ENCODE measurements at regions not wholly inside any gene's neighbourhood (a gene's known extent, or its start where the extent isn't known, plus 50 kb on each side); places are given as distances from the start of the nearest gene placed in this dataset.

DNA sequence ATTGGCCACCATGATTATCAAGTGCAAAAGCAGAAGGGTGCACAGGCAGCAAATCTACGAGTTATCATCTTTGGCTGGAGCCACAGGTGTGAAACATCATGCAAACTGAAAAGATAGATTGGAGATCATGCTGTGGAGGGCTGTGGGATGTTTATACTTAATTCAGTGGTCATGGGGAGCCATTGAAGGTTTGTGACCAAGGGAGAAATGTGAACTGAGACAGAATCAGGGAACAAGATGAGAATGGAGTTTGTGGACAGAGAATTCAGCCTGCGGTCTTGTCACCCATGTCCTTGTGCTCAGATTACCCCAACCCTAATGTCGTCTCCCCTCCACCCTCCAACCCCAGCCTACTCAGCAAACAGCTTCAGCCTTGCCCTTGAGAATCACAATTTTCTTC lies 62.9 kb upstream of the ACAN start:
- no peak overlapping the region for H3K4me3 ChIP-seq
- ATAC-seq (no peak), DNase-seq (no peak)
- H3K27ac ChIP-seq: no peak overlapping the region
- in situ Hi-C loops (cut with MboI; ENCODE audit: low sequenced_read_pairs in 4 of 4): no loop called here
- intact Hi-C loops (cut with DNase I; ENCODE audit: low total_unique reads): no loop called here
- no peaks in the 10 kb centered on the region for H3K9me3 ChIP-seq
- no peaks in the 10 kb centered on the region for H3K36me3 ChIP-seq
- peaks cover 0 to 18% (median 14%) of the 10 kb centered on the region in 3 donors for H3K27me3 ChIP-seq
- H3K4me1 ChIP-seq: no peaks in the 10 kb centered on the region
- no peak for TF ChIP-seq POLR2A (IDR thresholded peaks at IDR 0.05)
- TF ChIP-seq, protein P1, sequence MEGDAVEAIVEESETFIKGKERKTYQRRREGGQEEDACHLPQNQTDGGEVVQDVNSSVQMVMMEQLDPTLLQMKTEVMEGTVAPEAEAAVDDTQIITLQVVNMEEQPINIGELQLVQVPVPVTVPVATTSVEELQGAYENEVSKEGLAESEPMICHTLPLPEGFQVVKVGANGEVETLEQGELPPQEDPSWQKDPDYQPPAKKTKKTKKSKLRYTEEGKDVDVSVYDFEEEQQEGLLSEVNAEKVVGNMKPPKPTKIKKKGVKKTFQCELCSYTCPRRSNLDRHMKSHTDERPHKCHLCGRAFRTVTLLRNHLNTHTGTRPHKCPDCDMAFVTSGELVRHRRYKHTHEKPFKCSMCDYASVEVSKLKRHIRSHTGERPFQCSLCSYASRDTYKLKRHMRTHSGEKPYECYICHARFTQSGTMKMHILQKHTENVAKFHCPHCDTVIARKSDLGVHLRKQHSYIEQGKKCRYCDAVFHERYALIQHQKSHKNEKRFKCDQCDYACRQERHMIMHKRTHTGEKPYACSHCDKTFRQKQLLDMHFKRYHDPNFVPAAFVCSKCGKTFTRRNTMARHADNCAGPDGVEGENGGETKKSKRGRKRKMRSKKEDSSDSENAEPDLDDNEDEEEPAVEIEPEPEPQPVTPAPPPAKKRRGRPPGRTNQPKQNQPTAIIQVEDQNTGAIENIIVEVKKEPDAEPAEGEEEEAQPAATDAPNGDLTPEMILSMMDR (IDR thresholded peaks at IDR 0.05 in 4 of 5, conservative IDR thresholded peaks at IDR 0.05 in 1 of 5): no peak

DNA sequence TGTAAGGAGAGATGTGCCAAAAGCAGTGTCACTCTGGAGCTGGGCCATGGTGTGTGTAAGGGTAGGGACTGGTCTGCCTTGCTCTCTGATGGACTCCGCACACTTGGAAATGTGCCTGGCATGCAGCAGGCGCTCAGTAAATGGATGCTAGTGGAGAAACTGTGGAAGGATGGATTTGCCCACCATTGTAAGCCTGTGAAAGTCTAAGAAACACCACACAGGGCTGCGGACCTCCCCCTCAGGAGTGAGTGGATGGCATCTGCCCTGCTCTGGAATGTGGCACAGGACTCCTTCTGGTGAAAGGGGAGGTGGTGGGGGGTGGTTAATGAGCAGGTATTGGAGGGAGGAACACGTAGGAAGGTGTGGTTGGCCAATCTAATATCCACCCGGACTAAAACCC lies 62.2 kb upstream of the ACAN start:
- Histone ChIP-seq H3K4me3 (no peak overlapping the region), H3K4me1 (no peaks in the 10 kb centered on the region), H3K9me3 (no peaks in the 10 kb centered on the region), H3K27me3 (peaks cover 0 to 18% (median 14%) of the 10 kb centered on the region in 3 donors), H3K36me3 (no peaks in the 10 kb centered on the region), H3K27ac (no peak overlapping the region)
- no peak for ATAC-seq
- no peak for DNase-seq
- TF ChIP-seq POLR2A (IDR thresholded peaks at IDR 0.05): no peak
- TF ChIP-seq, protein P1 (IDR thresholded peaks at IDR 0.05 in 4 of 5, conservative IDR thresholded peaks at IDR 0.05 in 1 of 5): no peak
- intact Hi-C loops (cut with DNase I; ENCODE audit: low total_unique reads): no loop called here
- in situ Hi-C loops (cut with MboI; ENCODE audit: low sequenced_read_pairs in 4 of 4): no loop called here

GRCh38 chr15:88741671-88742070 lies 61.6 kb upstream of the ACAN start:
- H3K4me1 ChIP-seq: no peaks in the 10 kb centered on the region
- H3K27me3 ChIP-seq: peaks cover 0 to 16% (median 14%) of the 10 kb centered on the region in 3 donors
- H3K27ac ChIP-seq: no peak overlapping the region
- no peaks in the 10 kb centered on the region for H3K36me3 ChIP-seq
- TF ChIP-seq, protein P1 (IDR thresholded peaks at IDR 0.05 in 4 of 5, conservative IDR thresholded peaks at IDR 0.05 in 1 of 5): no peak
- no peak for TF ChIP-seq POLR2A (IDR thresholded peaks at IDR 0.05)
- no peaks in the 10 kb centered on the region for H3K9me3 ChIP-seq
- H3K4me3 ChIP-seq: no peak overlapping the region
- intact Hi-C loops (cut with DNase I; ENCODE audit: low total_unique reads): no loop called here
- in situ Hi-C loops (cut with MboI; ENCODE audit: low sequenced_read_pairs in 4 of 4): no loop called here
- DNase-seq (no peak), ATAC-seq (no peak)

GRCh38 chr15:88742161-88742560 lies 61.1 kb upstream of the ACAN start:
- intact Hi-C loops (cut with DNase I; ENCODE audit: low total_unique reads) (no loop called here), in situ Hi-C loops (cut with MboI; ENCODE audit: low sequenced_read_pairs in 4 of 4) (no loop called here)
- H3K4me3 ChIP-seq: no peak overlapping the region
- peaks cover 0 to 16% (median 14%) of the 10 kb centered on the region in 3 donors for H3K27me3 ChIP-seq
- no peak overlapping the region for H3K27ac ChIP-seq
- no peaks in the 10 kb centered on the region for H3K36me3 ChIP-seq
- no peak for TF ChIP-seq POLR2A (IDR thresholded peaks at IDR 0.05)
- TF ChIP-seq, protein P1 (IDR thresholded peaks at IDR 0.05 in 4 of 5, conservative IDR thresholded peaks at IDR 0.05 in 1 of 5): no peak
- H3K9me3 ChIP-seq: no peaks in the 10 kb centered on the region
- DNase-seq: no peak
- no peaks in the 10 kb centered on the region for H3K4me1 ChIP-seq
- no peak for ATAC-seq

DNA sequence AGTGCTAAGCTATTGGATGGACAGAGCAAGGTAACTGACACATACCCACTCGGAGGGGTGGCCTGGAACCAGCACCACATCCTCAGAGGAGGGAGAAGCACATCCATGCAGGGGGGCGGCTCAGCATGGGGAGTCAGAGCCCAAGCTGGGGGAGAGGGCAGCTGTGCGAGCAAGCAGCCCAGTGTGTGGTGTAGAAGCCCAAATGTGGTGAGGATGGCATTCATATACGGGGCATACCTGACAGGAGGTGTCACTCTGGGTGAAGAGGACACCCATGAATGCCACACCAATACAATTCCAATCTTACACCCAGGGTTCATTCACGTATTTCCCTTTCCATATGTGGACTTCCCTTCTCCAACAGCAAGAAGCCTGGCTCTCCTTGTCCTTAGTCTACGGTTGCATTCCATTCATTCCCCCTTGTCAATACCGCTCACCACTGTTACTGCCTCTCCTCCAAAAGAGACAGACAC lies 58.7 kb upstream of the ACAN start:
- Histone ChIP-seq H3K27me3 (peaks cover 0 to 16% (median 11%) of the 10 kb centered on the region in 3 donors), H3K9me3 (no peaks in the 10 kb centered on the region), H3K4me3 (no peak overlapping the region), H3K27ac (no peak overlapping the region), H3K36me3 (no peaks in the 10 kb centered on the region), H3K4me1 (no peaks in the 10 kb centered on the region)
- in situ Hi-C loops (cut with MboI; ENCODE audit: low sequenced_read_pairs in 4 of 4) (no loop called here), intact Hi-C loops (cut with DNase I; ENCODE audit: low total_unique reads) (no loop called here)
- ATAC-seq (no peak), DNase-seq (no peak)
- TF ChIP-seq, protein P1 (IDR thresholded peaks at IDR 0.05 in 4 of 5, conservative IDR thresholded peaks at IDR 0.05 in 1 of 5): no peak
- TF ChIP-seq POLR2A (IDR thresholded peaks at IDR 0.05): no peak

All from gastrocnemius medialis (tissue), 4 donors.